ENCODE measurements at regions not wholly inside any gene's neighbourhood (a gene's known extent, or its start where the extent isn't known, plus 50 kb on each side); places are given as distances from the start of the nearest gene placed in this dataset.

DNA sequence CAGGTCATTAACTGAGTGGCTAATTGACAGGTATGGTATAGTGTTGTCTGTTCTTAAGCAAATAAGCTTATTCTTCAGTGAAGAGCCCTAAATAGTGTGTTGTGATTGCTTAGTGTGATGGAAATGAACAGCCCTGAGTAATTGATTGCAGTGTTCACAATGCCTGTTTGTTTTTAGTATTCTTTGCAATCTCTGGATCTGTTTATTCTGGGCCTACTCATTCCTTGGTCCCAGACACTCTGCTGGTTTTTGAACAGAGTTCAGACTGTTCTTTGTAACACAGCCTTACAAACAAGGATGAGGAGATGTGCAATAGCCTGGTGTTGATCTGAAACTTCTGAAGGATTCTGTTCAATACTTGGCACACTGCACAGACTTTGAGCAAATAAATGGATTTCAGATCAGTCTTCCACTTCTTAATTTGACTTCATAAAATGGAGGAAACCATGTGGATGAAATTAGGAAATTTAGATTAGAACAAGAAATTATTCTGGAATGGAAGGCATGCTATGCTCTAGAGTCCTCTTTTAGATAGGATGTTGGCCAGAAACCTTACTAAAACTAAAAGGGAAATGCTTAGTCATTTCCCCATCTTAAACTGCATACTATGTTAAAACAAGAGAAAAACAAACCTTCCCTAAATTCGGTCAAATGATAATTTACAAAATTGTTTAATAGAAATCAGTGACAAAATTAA is 444.2 kb upstream of the SEMA3D start:
- no peak for ATAC-seq

GRCh38 chr7:85627791-85628586 is 441.1 kb upstream of the SEMA3D start:
- ATAC-seq = no peak

DNA sequence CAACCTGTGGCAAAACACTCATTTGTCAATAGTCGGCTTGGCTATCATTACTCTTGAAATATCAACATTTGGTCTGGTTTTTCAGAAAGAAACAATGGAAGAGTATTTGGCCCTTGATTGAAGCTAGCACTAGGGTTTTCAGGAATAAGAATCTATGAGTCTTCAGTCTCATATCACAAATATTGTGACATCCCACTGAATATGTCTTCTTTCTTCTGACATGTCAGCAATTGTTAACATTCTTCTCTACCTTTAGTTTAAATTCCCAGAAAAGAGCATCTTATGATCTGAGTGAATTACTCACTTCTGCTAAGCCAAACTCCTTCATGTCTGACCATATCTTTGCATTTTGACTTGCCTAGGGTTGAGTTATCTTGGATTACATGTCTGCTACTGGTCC is 435.2 kb upstream of the SEMA3D start:
- ATAC-seq = no peak

- no peak for ATAC-seq
These were observed 434.3 kb upstream of the SEMA3D start for GRCh38 chr7:85620936-85621685.

GRCh38 chr7:85619236-85619635 is 432.4 kb upstream of the SEMA3D start:
- ATAC-seq = no peak

DNA sequence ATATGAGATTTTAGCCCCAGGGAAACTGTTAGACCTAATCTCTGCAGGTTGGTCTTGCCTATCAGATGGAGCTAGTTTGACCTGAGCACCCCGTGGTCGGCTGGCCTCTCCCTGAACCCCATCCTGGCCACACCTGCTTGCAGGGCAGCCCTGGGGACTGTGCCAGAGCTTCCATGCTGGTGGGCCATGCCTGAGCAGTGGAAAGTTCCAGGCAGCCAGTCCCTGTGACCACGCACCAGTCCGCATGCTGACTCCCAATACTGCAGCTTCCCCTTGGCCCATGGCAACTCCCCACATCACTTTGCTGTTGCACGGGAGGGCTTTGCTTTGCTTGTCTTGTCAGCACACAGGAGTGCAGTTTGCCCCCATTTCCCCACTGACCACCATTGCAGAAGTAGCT is 427.8 kb upstream of the SEMA3D start:
- ATAC-seq = no peak

GRCh38 chr7:85612514-85612913 is 425.7 kb upstream of the SEMA3D start:
- ATAC-seq = no peak

- ATAC-seq = no peak
These were observed 421.9 kb upstream of the SEMA3D start for GRCh38 chr7:85608804-85609203.

DNA sequence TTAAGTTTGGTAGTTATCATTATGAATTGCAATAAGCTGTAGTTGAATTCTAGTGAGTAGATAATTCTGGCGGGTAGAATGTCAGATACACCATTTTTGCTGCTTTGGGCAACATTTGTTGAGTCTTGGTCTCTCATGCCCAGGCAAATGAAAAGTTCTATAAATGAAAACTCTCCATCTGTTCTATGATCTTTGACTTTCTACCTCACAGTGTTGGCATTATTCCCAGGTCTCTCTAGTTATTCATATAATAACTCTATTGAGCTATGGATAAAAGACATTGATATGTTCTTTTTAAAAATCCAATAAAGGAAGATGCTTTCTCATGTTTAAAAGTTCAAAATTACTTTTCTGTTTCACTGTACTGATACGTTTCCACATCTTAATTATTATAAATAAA is 415.3 kb upstream of the SEMA3D start:
- no peak for ATAC-seq

DNA sequence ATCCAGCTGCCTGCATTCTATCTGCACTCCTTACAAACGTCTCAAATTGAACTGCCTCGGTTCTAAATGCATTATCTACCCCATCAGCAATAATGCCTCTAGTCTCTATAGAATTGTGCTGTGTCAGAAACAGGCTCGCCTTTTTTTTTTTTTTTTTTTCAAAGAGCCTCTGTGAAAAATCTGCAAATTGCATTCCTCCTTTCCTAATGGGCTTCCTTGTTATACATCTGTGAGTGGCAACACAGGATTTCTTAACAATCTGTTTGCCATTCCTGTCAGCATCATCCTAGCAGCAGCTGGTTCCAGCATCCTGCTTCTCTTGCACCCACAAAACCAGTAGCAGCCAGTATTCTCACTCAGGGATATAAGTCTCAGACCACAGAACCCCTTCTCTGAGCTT is 413.5 kb upstream of the SEMA3D start:
- ATAC-seq = no peak

- no peak for ATAC-seq
These were observed 410.0 kb upstream of the SEMA3D start for GRCh38 chr7:85596827-85597226.

- ATAC-seq = no peak
These were observed 408.9 kb upstream of the SEMA3D start for GRCh38 chr7:85595750-85596178.

DNA sequence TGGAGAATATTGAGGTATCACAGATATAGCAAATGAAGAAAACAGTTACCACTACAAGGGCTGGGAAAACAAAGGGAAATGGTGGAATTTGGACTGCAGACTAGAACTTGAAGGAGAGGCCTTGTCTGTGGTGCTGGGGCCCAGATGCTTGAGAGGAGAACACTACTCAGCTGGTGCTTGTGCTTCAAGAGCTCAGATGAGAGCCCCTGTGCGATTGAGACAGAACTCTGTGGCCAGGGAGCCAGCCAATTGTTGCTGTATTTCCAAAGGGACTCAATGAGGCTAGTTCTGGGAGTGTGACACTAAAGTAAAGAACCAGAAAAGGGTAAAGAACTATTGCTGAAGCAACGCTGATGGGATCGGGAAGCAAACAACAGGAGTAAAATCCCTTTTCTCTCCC is 406.5 kb upstream of the SEMA3D start:
- ATAC-seq = no peak

- ATAC-seq = no peak
These were observed 400.9 kb upstream of the SEMA3D start for GRCh38 chr7:85587785-85588184.

GRCh38 chr7:85586091-85586490 is 399.2 kb upstream of the SEMA3D start:
- no peak for ATAC-seq

DNA sequence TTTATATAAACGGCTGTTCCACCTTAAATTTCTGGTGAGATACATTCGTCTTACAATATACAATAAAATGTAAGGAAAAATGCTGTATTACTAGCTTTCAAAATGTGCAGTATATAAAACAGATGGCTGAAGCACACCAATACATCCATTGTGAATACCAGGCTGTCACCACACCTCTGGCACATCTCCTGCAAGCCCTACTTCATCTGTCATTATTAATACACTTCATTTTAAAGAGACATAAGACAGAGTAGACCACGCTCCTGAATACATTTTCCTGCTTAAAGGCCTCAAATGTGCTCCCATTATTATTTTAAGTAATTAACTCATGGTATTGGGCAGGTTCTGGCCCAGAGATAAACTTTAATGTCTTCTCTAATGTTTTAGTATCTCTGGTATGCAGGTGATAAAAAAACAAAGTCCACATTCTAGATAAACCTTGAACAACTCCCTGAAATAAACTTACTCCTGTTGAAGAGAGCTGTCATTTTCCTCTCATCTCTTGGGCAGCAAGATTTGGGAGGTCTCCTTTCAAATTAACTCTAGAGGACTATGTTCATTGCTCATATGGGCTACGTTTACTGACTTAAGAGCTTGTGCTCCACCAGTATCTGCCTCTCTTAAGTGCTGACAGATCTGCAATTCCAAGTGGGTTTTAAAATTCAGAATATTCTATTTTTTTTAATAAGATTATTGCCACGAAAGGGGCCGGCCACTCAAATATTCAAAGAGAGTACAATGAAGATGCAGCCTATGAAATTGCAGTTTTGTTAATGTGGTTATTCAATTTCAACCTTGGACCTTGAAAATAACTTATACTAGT is 396.5 kb upstream of the SEMA3D start:
- ATAC-seq = no peak

GRCh38 chr7:85573844-85574243 is 387.0 kb upstream of the SEMA3D start:
- ATAC-seq = no peak

DNA sequence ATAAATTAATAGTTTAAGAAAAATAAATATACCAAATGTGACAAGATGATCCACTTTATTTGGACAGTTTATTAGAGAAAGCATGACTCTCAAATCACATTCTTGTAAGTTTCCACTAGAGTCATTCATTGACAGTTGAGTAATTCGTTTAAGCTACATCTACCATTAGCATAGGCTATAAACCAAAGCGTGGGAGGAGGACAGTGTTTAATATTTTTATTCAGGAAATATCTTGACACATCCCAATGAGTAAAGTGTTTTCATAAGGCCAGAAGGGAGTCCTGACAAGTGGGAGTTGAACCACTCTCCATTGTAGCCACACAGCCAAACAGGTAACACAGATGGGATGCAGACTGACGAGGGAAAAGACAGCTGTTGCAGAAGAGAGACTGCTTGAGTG is 386.5 kb upstream of the SEMA3D start:
- ATAC-seq = no peak

GRCh38 chr7:85570898-85571297 is 384.0 kb upstream of the SEMA3D start:
- ATAC-seq = no peak

GRCh38 chr7:85567983-85568382 is 381.1 kb upstream of the SEMA3D start:
- ATAC-seq = no peak

DNA sequence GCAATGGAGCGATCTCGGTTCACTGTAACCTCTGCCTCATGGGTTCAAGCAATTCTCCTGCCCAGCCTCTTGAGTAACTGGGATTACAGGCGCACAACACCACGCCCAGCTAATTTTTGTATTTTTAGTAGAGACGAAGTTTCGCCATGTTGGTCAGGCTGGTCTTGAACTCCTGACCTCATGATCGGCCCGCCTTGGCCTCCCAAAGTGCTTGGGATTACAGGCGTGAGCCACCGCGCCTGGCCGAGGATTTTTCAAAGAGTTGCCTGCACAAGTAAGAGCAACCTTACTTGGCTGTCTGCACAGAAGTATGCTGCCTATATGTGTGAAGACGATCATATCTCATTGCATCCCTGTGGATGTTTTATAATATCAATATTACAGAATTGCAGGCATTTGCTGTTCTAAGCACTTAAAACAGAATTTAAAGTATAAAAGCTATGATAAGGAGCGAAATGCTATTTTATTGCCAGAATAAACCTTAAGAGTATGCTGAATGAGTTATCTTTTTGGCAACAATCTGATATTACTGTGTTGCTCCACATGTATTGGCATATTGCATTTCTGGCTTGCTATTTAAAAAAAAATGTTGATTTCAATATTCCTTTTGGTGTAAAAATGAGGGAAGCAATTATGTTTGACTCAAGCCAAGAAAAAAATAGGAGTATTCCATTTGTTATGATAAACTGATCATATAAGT is 379.4 kb upstream of the SEMA3D start:
- no peak for ATAC-seq

DNA sequence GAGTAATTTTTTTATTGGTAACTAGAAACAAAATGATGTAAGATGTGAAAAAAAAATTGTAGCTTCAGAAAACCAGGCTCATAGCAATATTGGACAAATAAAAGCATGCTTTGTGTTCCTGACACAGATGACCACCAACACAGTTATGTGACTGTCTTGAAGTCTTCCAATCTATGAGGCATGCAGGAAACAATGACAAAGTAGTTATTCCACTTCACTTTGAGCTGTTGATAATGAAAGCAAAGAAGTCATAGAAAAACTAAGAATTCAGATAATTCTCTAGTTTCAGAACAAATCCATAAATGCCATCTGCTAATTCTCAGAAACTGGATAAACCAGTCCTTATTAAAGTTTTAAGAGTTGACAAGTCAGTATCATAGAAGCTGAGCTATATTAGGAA is 378.4 kb upstream of the SEMA3D start:
- ATAC-seq = no peak

All from esophagus mucosa (tissue), 1 donor.